ENCODE measurements at regions not wholly inside any gene's neighbourhood (a gene's known extent, or its start where the extent isn't known, plus 50 kb on each side); places are given as distances from the start of the nearest gene placed in this dataset.
"Not testable (repeated sequence)": the region's sequence is repeated elsewhere in the genome, so short reads cannot be mapped to it uniquely, and the experiment has no call there.

- DNase-seq, result no peak
Observed at GRCh38 chr12:89891933-89892332, 183.3 kb upstream of the ATP2B1 start.

GRCh38 chr12:89890161-89890560 is 181.5 kb upstream of the ATP2B1 start:
- DNase-seq, result no peak

GRCh38 chr12:89889062-89889461 is 180.4 kb upstream of the ATP2B1 start:
- DNase-seq, result no peak

GRCh38 chr12:89884952-89885351 is 176.3 kb upstream of the ATP2B1 start:
- no peak for DNase-seq

GRCh38 chr12:89884416-89884898 is 175.8 kb upstream of the ATP2B1 start:
- DNase-seq, result no peak

- DNase-seq, result no peak
Observed at GRCh38 chr12:89883630-89884389, 175.2 kb upstream of the ATP2B1 start.

GRCh38 chr12:89882792-89883191 is 174.2 kb upstream of the ATP2B1 start:
- no peak for DNase-seq

GRCh38 chr12:89882050-89882449 is 173.4 kb upstream of the ATP2B1 start:
- no peak for DNase-seq

GRCh38 chr12:89880690-89881350 is 172.2 kb upstream of the ATP2B1 start:
- DNase-seq, result no peak

- DNase-seq, result no peak
Observed at GRCh38 chr12:89879766-89880165, 171.1 kb upstream of the ATP2B1 start.

- DNase-seq, result no peak
Observed at GRCh38 chr12:89878950-89879349, 170.3 kb upstream of the ATP2B1 start.

GRCh38 chr12:89878327-89878726 is 169.7 kb upstream of the ATP2B1 start:
- DNase-seq, result no peak

GRCh38 chr12:89877671-89878070 is 169.0 kb upstream of the ATP2B1 start:
- DNase-seq, result no peak

GRCh38 chr12:89877136-89877535 is 168.5 kb upstream of the ATP2B1 start:
- DNase-seq, result no peak

GRCh38 chr12:89875809-89876208 is 167.2 kb upstream of the ATP2B1 start:
- no peak for DNase-seq

- no peak for DNase-seq
Observed at GRCh38 chr12:89875225-89875624, 166.6 kb upstream of the ATP2B1 start.

GRCh38 chr12:89874146-89874545 is 165.5 kb upstream of the ATP2B1 start:
- no peak for DNase-seq

GRCh38 chr12:89873745-89874144 is 165.1 kb upstream of the ATP2B1 start:
- DNase-seq, result no peak

GRCh38 chr12:89872922-89873630 is 164.4 kb upstream of the ATP2B1 start:
- no peak for DNase-seq

GRCh38 chr12:89870413-89871184 is 162.0 kb upstream of the ATP2B1 start:
- DNase-seq, result no peak

- not testable (repeated sequence) for DNase-seq
Observed at GRCh38 chr12:89867611-89868010, 159.0 kb upstream of the ATP2B1 start.

- no peak for DNase-seq
Observed at GRCh38 chr12:89864411-89864810, 155.8 kb upstream of the ATP2B1 start.

- DNase-seq, result no peak
Observed at GRCh38 chr12:89863968-89864367, 155.3 kb upstream of the ATP2B1 start.

All from SIG-M5 (cell line).